K562 (cell line): ENCODE measurements at regions not wholly inside any gene's neighbourhood (a gene's known extent, or its start where the extent isn't known, plus 50 kb on each side); places are given as distances from the start of the nearest gene placed in this dataset.
"Not testable (repeated sequence)": the region's sequence is repeated elsewhere in the genome, so short reads cannot be mapped to it uniquely, and the experiment has no call there.

Source experiments
- ATAC-seq: fragments of 200-7000 bp; cut with Tn5 transposase; 3 replicates; pipeline ENCODE4 v1.9.1; 2020; ENCODE audit warnings: moderate library complexity
- BruUV-seq: library from RNA; stranded (reverse); fragments of 400-500 nt; replicated peaks from 2 replicates; lab custom pipeline; 2021; lab: Mats Ljungman, UMichigan
- CTCF ChIA-PET: fragments of 300-600 bp; formaldehyde crosslinking; extraction: SDS; loops from one replicate; lab custom pipeline; 2021; ENCODE audit warnings: low intra/inter-chr PET ratio; lab: Yijun Ruan, JAX
- POLR2A ChIA-PET: fragments of 300-600, 350-650 bp; sonication (Branson Sonifier 250); formaldehyde crosslinking; extraction: SDS; loops from one replicate; lab custom pipeline; 2021; ENCODE audit warnings: antibody characterized with exemption, inconsistent platforms; lab: Yijun Ruan, JAX
- DNase-seq, 4 experiments: peaks; one replicate each; pipeline versions ENCODE4 v3.0.0 to v3.0.0-alpha.2; 2011 to 2018; ENCODE audit warnings: low spot score in 3 of 4, mixed read lengths in 3 of 4; ENCODE audit errors: extremely low read depth in 1 of 4
- FAIRE-seq: peaks from 2 replicates; lab custom pipeline; 2011; peaks lifted over from hg19 to GRCh38; lab: Jason Lieb, UNC
- H2AFZ ChIP-seq: 2 replicates; pipeline ENCODE4 v1.6.0; 2011; ENCODE audit warnings: low read depth, low read length, control low read depth, inconsistent platforms
- H3K27ac ChIP-seq: fragments of 200-600 bp; 3 replicates; pipeline ENCODE4 v1.8.0; 2011; ENCODE audit warnings: low read depth, mild to moderate bottlenecking, control low read depth, inconsistent platforms, low read length, moderate library complexity, mixed read lengths; ENCODE audit errors: extremely low read depth
- H3K27me3 ChIP-seq, 2 experiments: fragments of 300-600 bp in 1 of 2; 2 replicates in 1 of 2; 3 replicates in 1 of 2; pipeline versions ENCODE4 v1.6.0 to v1.8.0; 2011; ENCODE audit warnings: inconsistent platforms in 2 of 2, low read length in 2 of 2, mild to moderate bottlenecking in 1 of 2, mixed read lengths in 1 of 2, moderate library complexity in 1 of 2; ENCODE audit not compliant: control insufficient read depth in 2 of 2, insufficient read depth in 2 of 2
- H3K36me3 ChIP-seq: fragments of 300-600 bp; 3 replicates; pipeline ENCODE4 v1.8.0; 2011; ENCODE audit warnings: mild to moderate bottlenecking, low read length, inconsistent platforms; ENCODE audit not compliant: control insufficient read depth, insufficient read depth
- H3K4me1 ChIP-seq, 2 experiments: fragments of 200-600 bp in 1 of 2; replicated peaks in 1 of 2; 2 replicates in 1 of 2; 3 replicates in 1 of 2; pipeline versions ENCODE4 v1.5.1 to v1.8.0; 2011; ENCODE audit warnings: inconsistent platforms in 2 of 2, low read length in 2 of 2, mild to moderate bottlenecking in 1 of 2, mixed read lengths in 1 of 2, moderate library complexity in 1 of 2; ENCODE audit not compliant: control insufficient read depth in 2 of 2, insufficient read depth in 2 of 2
- H3K4me2 ChIP-seq: 2 replicates; pipeline ENCODE4 v1.6.1; 2011; ENCODE audit warnings: low read length, control low read depth, inconsistent platforms, mixed read lengths; ENCODE audit not compliant: insufficient read depth
- H3K4me3 ChIP-seq: fragments of 200-600 bp; sonication (generic), shearing (Covaris generic); 2 replicates; pipeline ENCODE4 v1.5.1; 2016; ENCODE audit warnings: control low read depth, inconsistent platforms
- H3K79me2 ChIP-seq: fragments of 200-600 bp; 3 replicates; pipeline ENCODE4 v1.8.0; 2011; ENCODE audit warnings: low read length, inconsistent platforms; ENCODE audit not compliant: control insufficient read depth, insufficient read depth
- H3K9ac ChIP-seq, 2 experiments: 2 replicates each; pipeline versions ENCODE4 v1.6.0 to v1.6.1; 2011; ENCODE audit warnings: low read depth in 2 of 2, low read length in 2 of 2, control low read depth in 1 of 2, inconsistent platforms in 1 of 2, mild to moderate bottlenecking in 1 of 2, mixed read lengths in 1 of 2; ENCODE audit not compliant: insufficient read depth in 1 of 2
- H3K9me1 ChIP-seq: one replicate; pipeline ENCODE4 v1.6.0; 2011; ENCODE audit warnings: inconsistent platforms, mild to moderate bottlenecking, low read length, moderate library complexity; ENCODE audit not compliant: control insufficient read depth, insufficient read depth
- H3K9me3 ChIP-seq: replicated peaks from 2 replicates; pipeline ENCODE4 v1.5.1; 2011; ENCODE audit warnings: low read depth, low read length, inconsistent platforms; ENCODE audit not compliant: control insufficient read depth, insufficient read depth
- H4K20me1 ChIP-seq: replicated peaks from 2 replicates; pipeline ENCODE4 v1.6.1; 2011; ENCODE audit warnings: low read length, inconsistent platforms, mixed read lengths; ENCODE audit not compliant: control insufficient read depth, insufficient read depth
- ADNP ChIP-seq: fragments of 200-800 bp; sonication (Bioruptor generic); IDR thresholded peaks from 2 replicates; pipeline ENCODE4 v1.6.1; 2016; ENCODE audit warnings: missing genetic modification characterization, missing compliant biosample characterization
- BCOR ChIP-seq: fragments of 450-650 bp; IDR thresholded peaks from 2 replicates; pipeline ENCODE4 v1.6.1; 2016
- FOXA3 ChIP-seq, 2 experiments: fragments of 450-650 bp in 1 of 2; sonication (generic) in 1 of 2; formaldehyde crosslinking; IDR thresholded peaks in 1 of 2; conservative IDR thresholded peaks in 1 of 2; 2 replicates each; pipeline versions ENCODE4 v1.4.0 to v1.8.0; 2020 to 2022; ENCODE audit warnings: mild to moderate bottlenecking in 2 of 2, missing genetic modification reagents in 1 of 2
- GABPA ChIP-seq: fragments of 200-800 bp; sonication (Bioruptor generic); conservative IDR thresholded peaks from 2 replicates; pipeline ENCODE4 v1.6.1; 2016; ENCODE audit warnings: low read depth, missing genetic modification characterization, missing compliant biosample characterization
- KDM1A ChIP-seq, 2 experiments: fragments of 450-650 bp; IDR thresholded peaks; 2 replicates each; pipeline ENCODE4 v1.6.1; 2016; ENCODE audit warnings: mild to moderate bottlenecking in 2 of 2
- RBM25 ChIP-seq: fragments of 200-400 bp; formaldehyde crosslinking; IDR thresholded peaks from 2 replicates; pipeline ENCODE4 v1.6.1; 2018; ENCODE audit warnings: low read length, low read depth, moderate library complexity; ENCODE audit not compliant: severe bottlenecking
- ZBTB2 ChIP-seq: fragments of 450-650 bp; IDR thresholded peaks from 2 replicates; pipeline ENCODE4 v1.6.1; 2016; ENCODE audit warnings: antibody characterized with exemption
- ZKSCAN8 ChIP-seq: fragments of 200-800 bp; sonication (Bioruptor generic); IDR thresholded peaks from 2 replicates; pipeline ENCODE4 v1.6.1; 2016; ENCODE audit warnings: missing genetic modification characterization, missing compliant biosample characterization
- ZNF146 ChIP-seq: IDR thresholded peaks from one replicate; pipeline ENCODE4 v1.6.1; 2018; ENCODE audit warnings: missing compliant biosample characterization; ENCODE audit not compliant: unreplicated experiment
- ZNF77 ChIP-seq: fragments of 250-450 bp; sonication (Bioruptor Pico); IDR thresholded peaks from 2 replicates; pipeline ENCODE4 v1.5.0; 2020
- WGBS: fragments of 100-300 bp; shearing (Covaris generic); methylation state at CpG from one replicate; pipeline ENCODE4 v1.1.6; 2016; ENCODE audit warnings: low coverage, mixed read lengths; ENCODE audit not compliant: insufficient coverage; ENCODE audit errors: missing lambda C conversion rate; 5-methylcytosine and 5-hydroxymethylcytosine counted together
- in situ Hi-C: fragments of 300-500 bp; cut with MboI; formaldehyde crosslinking; loops from 4 replicates; pipeline ENCODE4 v1.15.0; 2018; ENCODE audit warnings: inconsistent platforms, mixed read lengths
- intact Hi-C: fragments of 100-400 bp; cut with micrococcal nuclease; formaldehyde crosslinking; loops from 2 replicates; pipeline ENCODE4 v1.14.2; 2022
- TF ChIP-seq, protein P1 (sequence below): sonication (generic); formaldehyde crosslinking; IDR thresholded peaks from 2 replicates; pipeline ENCODE4 v1.8.1; 2023; ENCODE audit warnings: mild to moderate bottlenecking, missing genetic modification reagents
- TF ChIP-seq, protein P2 (sequence below): IDR thresholded peaks from 2 replicates; pipeline ENCODE4 v1.6.1; 2011; ENCODE audit not compliant: insufficient read length; ENCODE audit errors: extremely low read depth

- TF ChIP-seq BCOR (peak; percentile 84), KDM1A (IDR thresholded peaks at IDR 0.05) (peak in 1 of 2 experiments; percentile 39; a peak in 1 of 4 replicates), RBM25 (peak; percentile 18), ADNP (tag) (0 out of 2 replicates have a peak, but pooled peaks have one; percentile 21), ZNF146 (CRISPR knock-in tag) (peak; percentile 84)
- H3K9me1 ChIP-seq, H3K79me2 ChIP-seq, H3K9ac ChIP-seq, H3K36me3 ChIP-seq, POLR2A ChIA-PET, DNase-seq, H2AFZ ChIP-seq, BruUV-seq, H3K9me3 ChIP-seq, H3K27ac ChIP-seq, FAIRE-seq, H3K4me2 ChIP-seq, H3K4me3 ChIP-seq, H3K27me3 ChIP-seq, ATAC-seq, CTCF ChIA-PET, in situ Hi-C loops, H4K20me1 ChIP-seq: not testable (repeated sequence)
- 89% methylated on average over 3 of the region's 3 CpGs for WGBS
- intact Hi-C loops, result loop anchor here (10.0 kb wide), 1 partner anchor 77 kb away; no protein-coding TSS in a partner anchor
- peaks cover 5 to 31% of the 10 kb centered on the region in 2 experiments for H3K4me1 ChIP-seq
Observed at GRCh38 chr4:186847429-186848131, 123.9 kb upstream of the FAT1 start.

- H3K79me2 ChIP-seq, result peaks cover under 1% of the 10 kb centered on the region; the same call in 1 of the 3 replicates
- DNase-seq (no peak), ATAC-seq (no peak), FAIRE-seq (no peak)
- peaks cover 5 to 27% of the 10 kb centered on the region in 2 experiments for H3K4me1 ChIP-seq
- in situ Hi-C loops, result no loop called here
- POLR2A ChIA-PET, result no interaction called here
- no TSS peak for BruUV-seq
- no peak overlapping the region for H3K27ac ChIP-seq
- CTCF ChIA-PET, result no interaction called here
- H3K27me3 ChIP-seq, result no peaks in the 10 kb centered on the region
- no peaks in the 10 kb centered on the region for H3K36me3 ChIP-seq
- no peaks in the 10 kb centered on the region for H3K9me1 ChIP-seq
- no peak overlapping the region for H2AFZ ChIP-seq
- H3K9ac ChIP-seq, result no peak overlapping the region
- no peaks in the 10 kb centered on the region for H4K20me1 ChIP-seq
- intact Hi-C loops, result loop anchor here (10.0 kb wide), 1 partner anchor 76 kb away; no protein-coding TSS in a partner anchor
- no peak overlapping the region for H3K4me3 ChIP-seq
- no peaks in the 10 kb centered on the region for H3K9me3 ChIP-seq
- H3K4me2 ChIP-seq, result no peak overlapping the region
- TF ChIP-seq ZBTB2 (0 out of 2 replicates have a peak, but pooled peaks have one; percentile 71), GABPA (tag) (no peak), ZKSCAN8 (no peak), FOXA3 (CRISPR knock-in tag; conservative IDR thresholded peaks at IDR 0.05 in 1 of 2, IDR thresholded peaks at IDR 0.05 in 1 of 2) (no peak), ZNF77 (CRISPR knock-in tag) (no peak)
- TF ChIP-seq, protein P1, sequence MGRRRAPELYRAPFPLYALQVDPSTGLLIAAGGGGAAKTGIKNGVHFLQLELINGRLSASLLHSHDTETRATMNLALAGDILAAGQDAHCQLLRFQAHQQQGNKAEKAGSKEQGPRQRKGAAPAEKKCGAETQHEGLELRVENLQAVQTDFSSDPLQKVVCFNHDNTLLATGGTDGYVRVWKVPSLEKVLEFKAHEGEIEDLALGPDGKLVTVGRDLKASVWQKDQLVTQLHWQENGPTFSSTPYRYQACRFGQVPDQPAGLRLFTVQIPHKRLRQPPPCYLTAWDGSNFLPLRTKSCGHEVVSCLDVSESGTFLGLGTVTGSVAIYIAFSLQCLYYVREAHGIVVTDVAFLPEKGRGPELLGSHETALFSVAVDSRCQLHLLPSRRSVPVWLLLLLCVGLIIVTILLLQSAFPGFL (CRISPR knock-in tag), result no peak
- TF ChIP-seq, protein P2, sequence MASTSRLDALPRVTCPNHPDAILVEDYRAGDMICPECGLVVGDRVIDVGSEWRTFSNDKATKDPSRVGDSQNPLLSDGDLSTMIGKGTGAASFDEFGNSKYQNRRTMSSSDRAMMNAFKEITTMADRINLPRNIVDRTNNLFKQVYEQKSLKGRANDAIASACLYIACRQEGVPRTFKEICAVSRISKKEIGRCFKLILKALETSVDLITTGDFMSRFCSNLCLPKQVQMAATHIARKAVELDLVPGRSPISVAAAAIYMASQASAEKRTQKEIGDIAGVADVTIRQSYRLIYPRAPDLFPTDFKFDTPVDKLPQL, result no peak
Observed at GRCh38 chr4:186848437-186848836, 124.8 kb upstream of the FAT1 start.
